HepG2 (cell line): ENCODE measurements at regions not wholly inside any gene's neighbourhood (a gene's known extent, or its start where the extent isn't known, plus 50 kb on each side); places are given as distances from the start of the nearest gene placed in this dataset.

ENCODE experiments used
- BCL6 ChIP-seq: IDR thresholded peaks from 2 replicates; pipeline ENCODE4 v1.6.1; 2016; ENCODE audit warnings: missing genetic modification reagents, missing compliant biosample characterization
- MED13 ChIP-seq: sonication (generic); formaldehyde crosslinking; IDR thresholded peaks from 2 replicates; pipeline ENCODE4 v1.5.0; 2020; ENCODE audit warnings: missing genetic modification reagents
- MIER3 ChIP-seq: IDR thresholded peaks from 2 replicates; pipeline ENCODE4 v1.6.1; 2016; ENCODE audit warnings: missing compliant biosample characterization, borderline replicate concordance
- SKI ChIP-seq: fragments of 450-650 bp; IDR thresholded peaks from one replicate; pipeline ENCODE4 v1.6.1; 2018; ENCODE audit warnings: mild to moderate bottlenecking; ENCODE audit not compliant: partially characterized antibody
- TBP ChIP-seq: sonication (generic); formaldehyde crosslinking; IDR thresholded peaks from 2 replicates; pipeline ENCODE4 v1.5.0; 2020; ENCODE audit warnings: missing genetic modification reagents
- ZFP41 ChIP-seq: sonication (generic); formaldehyde crosslinking; IDR thresholded peaks from 2 replicates; pipeline ENCODE4 v1.4.0; 2020; ENCODE audit warnings: mild to moderate bottlenecking, missing genetic modification reagents, borderline replicate concordance
- ZNF143 ChIP-seq: sonication (generic); formaldehyde crosslinking; IDR thresholded peaks from 2 replicates; pipeline ENCODE4 v1.4.0; 2020; ENCODE audit warnings: missing genetic modification reagents
- ZNF20 ChIP-seq: sonication (generic); formaldehyde crosslinking; IDR thresholded peaks from 2 replicates; pipeline ENCODE4 v1.4.0; 2020; ENCODE audit warnings: mild to moderate bottlenecking, moderate library complexity, missing genetic modification reagents
- ZNF292 ChIP-seq: sonication (generic); formaldehyde crosslinking; IDR thresholded peaks from 2 replicates; pipeline ENCODE4 v1.8.1; 2022; ENCODE audit warnings: mild to moderate bottlenecking, low read depth, missing genetic modification reagents, borderline replicate concordance
- ZNF703 ChIP-seq: sonication (generic); formaldehyde crosslinking; IDR thresholded peaks from 2 replicates; pipeline ENCODE4 v1.5.1; 2020; ENCODE audit warnings: missing genetic modification reagents, mild to moderate bottlenecking, moderate library complexity, borderline replicate concordance
- ZNF747 ChIP-seq: sonication (generic); formaldehyde crosslinking; IDR thresholded peaks from 2 replicates; pipeline ENCODE4 v1.8.1; 2023; ENCODE audit warnings: missing genetic modification reagents, mild to moderate bottlenecking, borderline replicate concordance
- ZNF839 ChIP-seq: sonication (generic); formaldehyde crosslinking; IDR thresholded peaks from 2 replicates; pipeline ENCODE4 v1.4.0; 2020; ENCODE audit warnings: missing genetic modification reagents, mild to moderate bottlenecking, borderline replicate concordance
- TF ChIP-seq, protein P1 (sequence below): sonication (generic); formaldehyde crosslinking; IDR thresholded peaks from 2 replicates; pipeline ENCODE4 v1.5.1; 2020; ENCODE audit warnings: mild to moderate bottlenecking, missing genetic modification reagents, moderate library complexity
- TF ChIP-seq, protein P2 (sequence below): IDR thresholded peaks from 2 replicates; pipeline ENCODE4 v1.6.1; 2016; ENCODE audit warnings: mild to moderate bottlenecking
- TF ChIP-seq, protein P3 (sequence below): sonication (generic); formaldehyde crosslinking; IDR thresholded peaks from 2 replicates; pipeline ENCODE4 v1.9.0; 2022; ENCODE audit warnings: missing genetic modification reagents, mild to moderate bottlenecking, borderline replicate concordance
- TF ChIP-seq, protein P4 (sequence below): sonication (generic); formaldehyde crosslinking; IDR thresholded peaks from 2 replicates; pipeline ENCODE4 v1.5.0; 2020; ENCODE audit warnings: missing genetic modification reagents
- TF ChIP-seq, protein P5 (sequence below): sonication (generic); formaldehyde crosslinking; IDR thresholded peaks from 2 replicates; pipeline ENCODE4 v1.4.0; 2020; ENCODE audit warnings: missing genetic modification reagents

DNA sequence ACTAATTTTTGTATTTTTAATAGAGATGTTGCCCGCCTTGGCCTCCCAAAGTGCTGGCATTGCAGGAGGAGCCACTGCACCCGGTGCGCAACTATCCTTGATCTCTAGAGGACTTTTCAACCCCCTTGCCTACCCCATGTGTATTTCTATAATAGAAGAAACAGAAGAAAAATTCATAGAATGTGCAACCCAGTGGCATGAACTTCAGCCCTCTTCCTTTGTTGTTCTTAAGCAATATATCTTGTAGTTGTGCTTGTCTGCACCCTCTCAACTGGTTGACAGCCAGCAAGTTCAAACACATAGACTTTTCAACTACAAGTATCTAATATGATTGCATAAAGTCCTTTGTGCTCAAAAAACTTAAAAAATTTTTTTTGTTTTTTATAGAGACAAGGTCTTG lies 72.3 kb upstream of the NCOA3 start (continued):
- TF ChIP-seq ZNF839 (CRISPR knock-in tag) (no peak), ZNF143 (CRISPR knock-in tag) (no peak), ZNF747 (CRISPR knock-in tag) (no peak), ZNF292 (CRISPR knock-in tag) (no peak), ZFP41 (no peak), MED13 (no peak), ZNF703 (no peak), TBP (CRISPR knock-in tag) (no peak), MIER3 (CRISPR knock-in tag) (no peak), SKI (peak; percentile 75), ZNF20 (no peak), BCL6 (CRISPR knock-in tag) (peak; percentile 88)
- TF ChIP-seq, protein P1, sequence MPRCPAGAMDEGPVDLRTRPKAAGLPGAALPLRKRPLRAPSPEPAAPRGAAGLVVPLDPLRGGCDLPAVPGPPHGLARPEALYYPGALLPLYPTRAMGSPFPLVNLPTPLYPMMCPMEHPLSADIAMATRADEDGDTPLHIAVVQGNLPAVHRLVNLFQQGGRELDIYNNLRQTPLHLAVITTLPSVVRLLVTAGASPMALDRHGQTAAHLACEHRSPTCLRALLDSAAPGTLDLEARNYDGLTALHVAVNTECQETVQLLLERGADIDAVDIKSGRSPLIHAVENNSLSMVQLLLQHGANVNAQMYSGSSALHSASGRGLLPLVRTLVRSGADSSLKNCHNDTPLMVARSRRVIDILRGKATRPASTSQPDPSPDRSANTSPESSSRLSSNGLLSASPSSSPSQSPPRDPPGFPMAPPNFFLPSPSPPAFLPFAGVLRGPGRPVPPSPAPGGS (CRISPR knock-in tag), result no peak
- TF ChIP-seq, protein P2, sequence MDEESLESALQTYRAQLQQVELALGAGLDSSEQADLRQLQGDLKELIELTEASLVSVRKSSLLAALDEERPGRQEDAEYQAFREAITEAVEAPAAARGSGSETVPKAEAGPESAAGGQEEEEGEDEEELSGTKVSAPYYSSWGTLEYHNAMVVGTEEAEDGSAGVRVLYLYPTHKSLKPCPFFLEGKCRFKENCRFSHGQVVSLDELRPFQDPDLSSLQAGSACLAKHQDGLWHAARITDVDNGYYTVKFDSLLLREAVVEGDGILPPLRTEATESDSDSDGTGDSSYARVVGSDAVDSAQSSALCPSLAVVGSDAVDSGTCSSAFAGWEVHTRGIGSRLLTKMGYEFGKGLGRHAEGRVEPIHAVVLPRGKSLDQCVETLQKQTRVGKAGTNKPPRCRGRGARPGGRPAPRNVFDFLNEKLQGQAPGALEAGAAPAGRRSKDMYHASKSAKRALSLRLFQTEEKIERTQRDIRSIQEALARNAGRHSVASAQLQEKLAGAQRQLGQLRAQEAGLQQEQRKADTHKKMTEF (CRISPR knock-in tag), result no peak
- TF ChIP-seq, protein P3, sequence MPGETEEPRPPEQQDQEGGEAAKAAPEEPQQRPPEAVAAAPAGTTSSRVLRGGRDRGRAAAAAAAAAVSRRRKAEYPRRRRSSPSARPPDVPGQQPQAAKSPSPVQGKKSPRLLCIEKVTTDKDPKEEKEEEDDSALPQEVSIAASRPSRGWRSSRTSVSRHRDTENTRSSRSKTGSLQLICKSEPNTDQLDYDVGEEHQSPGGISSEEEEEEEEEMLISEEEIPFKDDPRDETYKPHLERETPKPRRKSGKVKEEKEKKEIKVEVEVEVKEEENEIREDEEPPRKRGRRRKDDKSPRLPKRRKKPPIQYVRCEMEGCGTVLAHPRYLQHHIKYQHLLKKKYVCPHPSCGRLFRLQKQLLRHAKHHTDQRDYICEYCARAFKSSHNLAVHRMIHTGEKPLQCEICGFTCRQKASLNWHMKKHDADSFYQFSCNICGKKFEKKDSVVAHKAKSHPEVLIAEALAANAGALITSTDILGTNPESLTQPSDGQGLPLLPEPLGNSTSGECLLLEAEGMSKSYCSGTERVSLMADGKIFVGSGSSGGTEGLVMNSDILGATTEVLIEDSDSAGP (CRISPR knock-in tag), result no peak
- TF ChIP-seq, protein P4, sequence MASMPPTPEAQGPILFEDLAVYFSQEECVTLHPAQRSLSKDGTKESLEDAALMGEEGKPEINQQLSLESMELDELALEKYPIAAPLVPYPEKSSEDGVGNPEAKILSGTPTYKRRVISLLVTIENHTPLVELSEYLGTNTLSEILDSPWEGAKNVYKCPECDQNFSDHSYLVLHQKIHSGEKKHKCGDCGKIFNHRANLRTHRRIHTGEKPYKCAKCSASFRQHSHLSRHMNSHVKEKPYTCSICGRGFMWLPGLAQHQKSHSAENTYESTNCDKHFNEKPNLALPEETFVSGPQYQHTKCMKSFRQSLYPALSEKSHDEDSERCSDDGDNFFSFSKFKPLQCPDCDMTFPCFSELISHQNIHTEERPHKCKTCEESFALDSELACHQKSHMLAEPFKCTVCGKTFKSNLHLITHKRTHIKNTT (CRISPR knock-in tag), result no peak
- TF ChIP-seq, protein P5, sequence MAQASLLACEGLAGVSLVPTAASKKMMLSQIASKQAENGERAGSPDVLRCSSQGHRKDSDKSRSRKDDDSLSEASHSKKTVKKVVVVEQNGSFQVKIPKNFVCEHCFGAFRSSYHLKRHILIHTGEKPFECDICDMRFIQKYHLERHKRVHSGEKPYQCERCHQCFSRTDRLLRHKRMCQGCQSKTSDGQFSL (CRISPR knock-in tag), result no peak
